ENCODE measurements at regions not wholly inside any gene's neighbourhood (a gene's known extent, or its start where the extent isn't known, plus 50 kb on each side); places are given as distances from the start of the nearest gene placed in this dataset.

DNA sequence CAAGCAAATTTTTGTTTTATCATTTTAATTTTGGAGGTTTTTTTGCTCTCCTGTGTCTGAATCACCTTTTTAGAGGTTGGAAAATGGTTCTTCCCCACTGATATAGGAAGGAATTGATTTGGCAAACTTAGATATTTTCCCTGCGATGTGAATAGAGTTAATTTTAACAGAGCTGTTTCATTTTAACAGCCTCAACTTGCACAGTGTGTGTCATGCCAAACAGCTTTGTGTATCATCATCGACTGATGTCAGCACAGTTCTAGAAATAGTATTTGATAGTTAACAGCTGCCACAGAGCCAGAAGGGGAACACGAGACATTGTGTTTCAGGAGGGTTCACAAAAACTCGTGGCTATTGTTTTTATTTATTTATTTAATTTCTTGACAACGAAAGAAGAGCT is 243.1 kb upstream of the FOXN3 start:
- DNase-seq, result no peak

DNA sequence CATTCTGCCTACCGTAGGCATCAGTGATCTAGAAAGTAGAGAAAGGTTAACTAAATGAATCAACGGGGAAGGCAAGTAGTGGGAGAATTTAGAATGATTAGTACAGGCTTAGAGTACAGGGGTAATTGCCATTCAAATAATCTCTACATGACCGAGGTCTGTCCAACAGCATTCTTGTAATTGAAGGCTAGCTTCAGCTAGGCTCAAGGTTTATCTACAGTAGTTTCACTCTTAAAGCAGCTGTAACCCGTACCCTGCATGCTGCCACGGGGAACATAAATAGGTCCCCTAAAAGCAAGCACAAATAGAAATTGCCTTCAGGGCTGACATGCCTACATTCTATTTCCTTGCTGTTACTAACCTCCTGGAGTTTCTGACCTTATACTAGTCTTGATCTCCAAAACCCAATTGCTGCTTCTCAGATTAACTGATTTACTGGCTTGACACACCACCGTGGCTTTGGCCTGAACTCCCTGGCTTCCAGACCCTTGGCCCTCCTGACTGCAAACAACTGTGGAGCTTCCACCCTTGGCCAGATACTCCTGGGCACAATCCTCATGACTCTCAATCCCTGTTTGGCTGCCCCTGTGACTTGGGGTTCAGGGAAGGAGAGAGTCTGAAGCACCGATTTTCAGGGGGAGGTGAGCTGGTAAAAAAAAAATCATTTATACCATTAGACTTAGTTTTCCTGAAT is 242.1 kb upstream of the FOXN3 start:
- no peak for DNase-seq

DNA sequence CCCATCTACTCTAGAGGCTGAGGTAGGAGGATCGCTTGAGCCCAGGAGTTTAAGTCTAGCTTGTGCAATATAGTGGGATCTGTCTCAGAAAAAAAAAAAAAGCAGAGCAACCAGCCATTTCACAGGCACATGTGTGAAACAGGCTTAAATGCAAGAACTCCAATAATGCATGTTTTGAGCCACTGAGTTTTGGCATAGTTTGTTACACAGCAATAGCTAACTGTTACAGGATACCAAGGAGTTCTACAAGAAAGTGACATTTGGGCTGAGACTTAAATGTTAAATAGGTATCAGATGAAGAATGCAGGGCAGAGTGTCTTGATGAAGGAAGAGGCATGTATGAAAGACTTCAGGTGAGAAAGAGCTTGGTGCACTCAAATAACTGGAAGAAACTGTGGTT is 240.0 kb upstream of the FOXN3 start:
- no peak for DNase-seq

DNA sequence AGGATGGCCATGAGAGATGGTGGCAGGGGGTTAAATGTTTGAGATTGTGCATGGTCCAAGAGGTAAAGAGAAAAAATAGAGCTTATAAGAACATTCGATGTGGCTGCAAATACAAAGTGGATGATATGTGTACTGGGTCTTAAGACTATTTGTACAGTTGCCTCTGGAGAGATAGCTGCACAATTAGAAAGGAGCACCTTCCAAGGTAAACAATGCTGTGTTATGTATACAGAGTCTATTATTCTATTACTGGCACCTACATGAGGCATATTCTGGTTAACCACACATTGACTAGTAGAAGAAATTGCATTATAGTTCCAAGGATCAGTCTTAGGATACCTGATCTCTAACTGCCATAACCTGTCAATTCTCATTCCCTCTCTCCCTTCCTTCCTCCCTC is 238.0 kb upstream of the FOXN3 start:
- DNase-seq, result no peak

DNA sequence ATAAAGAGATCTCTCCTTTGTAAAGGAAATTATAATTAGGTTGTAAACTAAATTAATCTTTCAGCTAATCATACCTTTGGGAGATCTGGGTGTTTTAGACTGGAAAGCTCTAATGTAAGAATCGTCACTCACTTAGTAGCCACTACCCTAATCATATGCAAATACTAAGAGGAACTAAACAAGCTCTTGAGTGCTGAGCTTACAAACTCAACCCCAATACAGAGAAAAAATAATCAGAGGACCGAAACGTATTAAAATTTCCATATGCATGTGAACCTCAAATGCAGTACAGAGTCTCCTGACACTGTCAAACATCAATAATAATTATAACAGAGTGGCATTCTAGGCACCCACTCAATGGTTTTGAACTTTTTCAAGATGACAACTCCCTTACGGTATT is 235.3 kb upstream of the FOXN3 start:
- DNase-seq, result no peak

DNA sequence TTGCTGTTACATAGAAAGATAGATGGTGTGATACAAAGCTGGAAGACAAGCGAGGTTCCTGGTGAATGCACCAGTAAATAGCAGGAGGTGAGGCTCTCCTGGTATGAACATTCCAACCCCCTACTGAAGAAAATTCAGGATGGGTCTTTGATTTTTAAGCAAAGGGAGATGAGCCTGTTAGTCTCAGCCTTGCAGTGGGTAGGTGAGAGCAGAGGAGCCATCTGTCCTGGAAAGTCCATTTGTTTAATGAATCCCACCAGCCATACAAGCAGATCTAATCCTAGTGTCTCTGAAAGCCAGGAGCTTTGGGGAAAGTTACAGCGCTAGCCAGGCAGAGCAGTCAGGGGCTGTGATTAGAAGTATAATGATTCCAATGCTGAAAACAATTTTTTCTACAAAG is 234.8 kb upstream of the FOXN3 start:
- no peak for DNase-seq

DNA sequence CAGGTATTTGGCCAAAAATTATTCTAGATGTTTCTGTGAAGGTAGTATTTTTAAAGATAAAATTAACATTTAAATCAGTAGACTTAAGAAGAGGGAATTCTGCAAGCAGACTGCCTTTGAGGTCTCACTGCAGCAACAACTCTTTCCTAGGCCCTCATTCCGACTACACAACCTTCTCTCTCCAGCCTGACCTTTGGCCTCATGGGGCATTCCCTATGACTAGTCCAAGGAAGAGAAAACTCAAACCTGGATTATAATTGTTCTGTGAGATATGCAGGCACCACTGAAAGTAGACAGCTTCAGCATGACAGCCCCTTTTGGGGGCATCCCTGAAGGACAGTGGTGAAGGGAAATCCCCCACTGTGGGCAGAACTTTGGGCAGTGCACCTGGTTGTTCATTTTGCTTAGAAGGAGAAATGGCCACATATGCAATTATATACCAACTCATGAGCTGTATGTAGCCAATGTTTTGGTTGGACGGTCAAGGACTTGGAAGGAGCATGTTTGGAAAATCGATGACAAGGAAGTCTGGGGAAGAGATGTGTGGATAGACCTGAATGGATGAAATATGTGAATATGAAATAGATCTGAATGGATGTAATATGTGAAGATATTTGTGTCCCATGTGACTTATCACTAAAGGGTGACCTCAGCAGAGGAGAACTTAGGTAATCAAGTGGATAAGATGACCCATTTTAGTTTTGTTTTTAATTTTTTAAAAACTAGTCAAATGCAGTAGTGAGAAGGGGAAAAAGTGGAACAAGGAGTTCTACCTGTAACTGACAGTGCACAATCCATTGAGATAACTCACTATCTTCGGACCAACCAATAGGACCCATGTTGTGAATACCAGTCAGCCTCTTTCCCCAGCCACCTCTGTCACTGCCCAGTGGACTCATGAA is 233.3 kb upstream of the FOXN3 start:
- DNase-seq, result no peak

DNA sequence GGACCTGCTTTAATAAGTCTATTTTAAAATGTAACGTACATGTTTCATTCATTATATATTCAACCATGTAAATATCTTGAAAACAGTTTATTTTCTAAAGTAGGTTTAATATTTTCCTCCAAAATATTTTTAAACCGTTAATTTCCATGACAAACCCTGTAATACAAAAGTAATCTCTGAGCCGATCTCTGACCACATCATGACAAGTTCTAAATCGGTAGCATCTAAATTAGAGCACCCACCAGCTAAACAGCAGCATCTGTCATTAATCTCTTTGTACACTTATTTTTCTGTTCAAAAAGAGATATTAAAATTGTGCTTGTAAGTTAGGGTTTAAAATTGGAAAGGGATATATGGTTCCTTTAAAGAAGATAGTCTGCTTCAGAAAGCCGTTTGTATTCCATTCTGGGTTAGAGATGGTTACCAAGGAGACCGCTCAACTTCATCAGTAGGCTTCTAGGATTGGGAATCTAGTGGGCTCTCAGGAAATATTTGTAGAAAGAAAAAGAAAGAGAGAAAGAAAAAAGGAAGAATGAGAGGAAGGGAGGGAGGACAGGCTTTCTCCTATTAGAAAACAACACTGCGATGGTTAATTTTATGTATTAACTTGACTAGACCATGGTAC is 232.5 kb upstream of the FOXN3 start:
- no peak for DNase-seq

DNA sequence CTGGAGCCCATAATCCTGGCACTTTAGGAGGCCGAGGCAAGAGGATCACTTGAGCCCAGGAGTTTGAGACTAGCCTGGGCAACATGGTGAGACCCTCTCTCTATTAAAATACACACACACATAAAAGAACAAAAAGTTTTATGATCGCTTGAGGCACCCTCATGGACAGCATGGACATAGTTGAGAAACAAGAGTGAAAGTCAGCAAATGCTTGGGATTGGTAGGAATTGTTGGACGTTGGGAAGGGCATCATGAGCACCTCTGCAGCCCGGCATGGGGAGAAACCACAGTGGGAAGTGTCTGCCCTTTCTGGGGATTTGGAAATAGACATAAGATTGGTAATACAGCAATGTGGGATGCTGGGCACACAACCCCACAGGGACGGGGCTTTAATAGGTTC is 231.9 kb upstream of the FOXN3 start:
- DNase-seq, result no peak

DNA sequence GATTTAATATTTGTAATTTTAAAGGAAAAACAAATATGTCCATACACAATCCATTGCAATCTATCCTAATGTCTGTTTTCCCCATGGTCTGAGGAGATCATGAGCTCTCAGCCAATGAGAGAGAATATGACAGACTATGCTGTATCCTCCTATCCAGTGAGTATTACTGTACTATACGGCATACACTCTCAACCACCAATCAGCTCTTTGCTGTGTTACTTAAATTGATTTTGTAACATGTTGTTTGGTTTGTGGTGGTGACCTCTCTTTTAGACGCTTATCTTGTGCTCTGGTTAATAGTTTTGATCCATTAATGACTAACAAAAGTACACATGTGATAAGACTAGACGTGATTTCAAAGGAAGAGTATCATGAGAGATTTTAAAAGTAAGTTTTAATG is 231.5 kb upstream of the FOXN3 start:
- DNase-seq, result no peak

DNA sequence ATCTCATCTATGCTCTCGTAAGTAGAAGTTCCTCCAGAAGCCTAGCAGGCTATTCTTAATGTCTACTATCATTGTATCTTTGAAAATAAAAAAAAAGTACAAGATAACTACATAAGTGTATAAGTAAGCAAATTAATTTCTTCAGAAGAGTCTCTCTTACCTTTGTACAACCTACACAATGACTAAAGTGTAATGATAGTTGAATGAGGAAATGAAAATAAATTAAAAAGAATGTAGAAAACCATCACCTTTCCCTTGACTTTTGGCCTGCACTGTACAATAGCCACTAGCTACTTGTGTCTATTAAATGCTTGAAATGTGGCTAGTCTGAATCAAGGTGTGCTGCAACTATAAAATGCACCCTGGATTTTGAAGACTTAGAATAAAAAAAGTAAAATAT is 229.9 kb upstream of the FOXN3 start:
- DNase-seq, result no peak

DNA sequence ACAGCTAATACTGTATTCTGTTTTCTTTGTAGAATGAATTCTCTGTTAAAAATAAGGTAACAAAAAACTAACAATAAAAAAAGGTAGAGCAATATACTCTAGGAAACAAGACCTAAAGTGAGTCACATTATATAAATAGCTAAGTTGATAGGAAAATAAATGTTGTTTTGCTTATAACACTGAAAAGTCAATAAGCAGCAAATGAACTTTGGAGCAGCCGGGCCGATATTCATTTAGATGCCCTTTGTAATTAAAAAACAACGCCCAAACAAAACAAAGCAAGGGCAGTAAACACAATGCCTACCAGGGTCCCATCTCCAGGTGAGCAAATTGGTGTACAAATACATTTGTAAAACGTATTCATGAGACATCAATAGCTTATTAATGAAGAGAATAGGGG is 227.6 kb upstream of the FOXN3 start:
- DNase-seq, result no peak

DNA sequence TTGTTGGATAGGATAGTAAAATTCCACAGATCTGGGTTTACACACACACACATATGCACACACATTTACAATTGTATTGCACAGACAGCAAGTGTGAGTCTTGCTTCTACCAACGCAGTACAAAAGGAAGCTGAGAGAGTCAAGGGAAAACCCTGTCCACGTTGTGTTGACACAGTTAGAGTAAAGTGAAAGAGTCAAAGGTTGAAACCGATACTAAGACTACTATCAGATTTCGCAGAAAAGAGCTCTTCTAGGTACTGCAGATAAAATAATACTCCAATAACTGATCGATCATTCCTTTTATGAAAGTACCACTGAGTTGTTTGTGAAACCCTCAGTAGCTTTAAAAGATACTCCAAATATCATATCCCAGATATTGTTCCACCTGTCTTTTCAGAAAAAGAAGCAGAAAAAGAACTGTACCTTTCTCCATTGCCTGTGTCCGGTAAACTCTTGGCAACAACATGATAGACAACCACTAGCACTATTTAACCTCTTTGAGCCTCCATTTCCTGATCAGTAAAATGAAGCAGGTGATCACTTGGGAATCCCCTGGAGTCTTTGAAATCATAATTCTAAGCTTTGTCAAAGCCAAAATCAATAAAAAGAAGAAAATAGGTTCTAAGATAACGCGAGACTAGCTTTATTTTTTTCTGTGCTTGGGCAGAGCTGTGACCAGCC is 224.6 kb upstream of the FOXN3 start:
- no peak for DNase-seq

DNA sequence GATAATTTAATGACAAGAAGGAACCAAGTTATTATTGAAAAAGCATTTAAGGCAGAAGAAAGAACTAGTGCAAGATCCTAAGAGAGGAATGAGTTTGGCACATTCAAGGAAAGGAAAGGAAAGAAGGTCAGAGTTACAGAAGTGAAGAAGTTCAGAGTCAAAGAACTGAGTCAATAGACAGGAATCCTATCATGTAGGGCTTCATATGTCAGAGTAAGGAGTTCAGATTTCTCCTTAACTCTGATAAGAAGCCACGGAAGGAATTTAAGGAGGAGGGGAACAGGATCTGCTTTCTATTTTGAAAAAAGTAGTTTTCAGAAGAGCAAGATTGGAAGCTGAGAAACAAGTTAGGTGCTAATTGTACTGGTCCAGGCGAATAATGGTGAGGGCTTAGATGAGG is 223.1 kb upstream of the FOXN3 start:
- no peak for DNase-seq

DNA sequence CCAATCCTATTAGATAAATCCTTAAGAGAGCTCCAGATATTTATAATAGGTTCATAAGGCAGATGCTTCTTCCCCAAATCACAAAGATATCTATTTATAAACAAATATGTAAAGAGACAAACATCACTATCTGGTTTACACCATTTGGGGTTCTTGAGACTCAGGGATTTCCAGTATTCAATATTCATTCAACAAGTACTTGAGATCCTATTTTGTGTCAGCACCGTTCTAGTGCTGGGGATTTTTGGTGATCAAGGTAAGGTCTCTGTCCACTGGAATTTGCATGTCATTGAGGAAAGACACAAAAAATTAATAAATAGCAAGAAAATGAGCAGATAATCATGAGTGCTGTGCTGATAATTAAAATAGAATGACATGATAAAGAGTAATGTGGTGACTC is 222.7 kb upstream of the FOXN3 start:
- no peak for DNase-seq

DNA sequence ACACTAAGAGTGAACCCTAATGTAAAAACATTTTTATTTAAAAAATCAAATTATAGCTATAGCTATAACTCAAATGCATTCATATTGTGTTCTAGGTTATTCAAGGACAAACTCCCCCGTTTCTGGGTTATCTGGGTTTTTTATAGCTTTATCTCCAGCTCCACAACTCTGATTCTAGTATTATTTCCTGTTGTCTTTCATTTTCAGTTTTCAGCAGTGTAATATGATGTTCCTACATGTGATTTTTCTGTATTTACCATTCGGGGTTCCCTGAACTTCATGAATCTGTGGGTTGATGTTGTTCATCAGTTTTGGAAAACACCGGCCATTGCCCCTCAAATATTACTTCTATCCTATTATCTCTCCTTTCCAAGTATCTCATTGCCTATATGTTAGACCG is 221.9 kb upstream of the FOXN3 start:
- DNase-seq, result no peak

DNA sequence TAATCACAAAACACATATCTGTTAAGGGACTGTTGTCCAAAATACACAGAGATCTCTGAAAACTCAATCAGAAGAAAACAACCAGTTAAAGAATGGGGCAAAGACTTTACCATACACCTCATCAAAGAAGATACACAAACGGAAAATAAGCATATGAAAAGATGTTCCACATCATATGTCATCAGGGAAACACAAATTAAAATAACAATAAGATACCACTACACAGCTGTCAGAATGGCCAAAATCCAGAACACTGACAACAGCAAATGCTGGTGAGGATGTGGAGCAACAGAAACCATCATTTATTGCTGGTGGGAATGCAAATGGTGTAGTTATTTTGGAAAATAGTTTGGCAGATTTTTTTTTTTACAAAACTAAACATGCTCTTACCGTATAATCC is 220.5 kb upstream of the FOXN3 start:
- DNase-seq, result no peak

DNA sequence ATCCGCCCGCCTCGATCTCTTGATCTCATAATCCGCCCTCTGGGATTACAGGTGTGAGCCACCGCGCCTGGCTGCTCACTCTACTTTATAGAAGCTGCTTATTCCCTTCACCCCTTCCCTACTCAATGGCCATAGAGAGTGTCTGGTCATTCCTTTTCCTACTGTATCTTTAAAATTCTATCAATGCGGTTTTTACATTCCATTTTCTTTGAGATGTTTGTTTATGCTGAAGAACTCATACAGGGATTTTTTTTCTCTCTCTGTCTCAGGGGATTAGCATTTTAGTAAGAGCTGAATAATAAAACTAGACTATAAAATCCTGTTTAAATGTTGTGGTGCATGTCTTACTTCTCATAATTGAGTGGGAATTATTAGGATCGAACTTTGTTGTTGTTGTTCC is 218.6 kb upstream of the FOXN3 start:
- no peak for DNase-seq

DNA sequence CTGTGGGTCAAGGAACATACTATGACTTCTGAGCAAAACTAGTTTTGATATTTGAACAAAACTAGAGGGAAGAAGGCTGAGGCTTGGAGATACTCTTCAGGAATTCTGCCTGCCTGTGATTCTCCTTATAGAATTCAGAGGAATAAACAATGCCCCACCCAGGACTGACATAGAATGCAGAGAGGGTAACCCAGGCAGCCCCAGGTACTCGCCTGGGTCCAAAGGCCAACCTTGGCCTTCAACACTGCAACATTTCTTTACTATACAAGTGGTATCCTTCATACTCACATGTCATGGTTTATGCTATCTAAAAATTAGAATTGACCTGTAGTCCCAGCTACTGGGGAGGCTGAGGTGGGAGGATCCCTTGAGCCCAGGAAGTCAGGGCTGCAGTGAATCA is 217.0 kb upstream of the FOXN3 start:
- DNase-seq, result no peak

DNA sequence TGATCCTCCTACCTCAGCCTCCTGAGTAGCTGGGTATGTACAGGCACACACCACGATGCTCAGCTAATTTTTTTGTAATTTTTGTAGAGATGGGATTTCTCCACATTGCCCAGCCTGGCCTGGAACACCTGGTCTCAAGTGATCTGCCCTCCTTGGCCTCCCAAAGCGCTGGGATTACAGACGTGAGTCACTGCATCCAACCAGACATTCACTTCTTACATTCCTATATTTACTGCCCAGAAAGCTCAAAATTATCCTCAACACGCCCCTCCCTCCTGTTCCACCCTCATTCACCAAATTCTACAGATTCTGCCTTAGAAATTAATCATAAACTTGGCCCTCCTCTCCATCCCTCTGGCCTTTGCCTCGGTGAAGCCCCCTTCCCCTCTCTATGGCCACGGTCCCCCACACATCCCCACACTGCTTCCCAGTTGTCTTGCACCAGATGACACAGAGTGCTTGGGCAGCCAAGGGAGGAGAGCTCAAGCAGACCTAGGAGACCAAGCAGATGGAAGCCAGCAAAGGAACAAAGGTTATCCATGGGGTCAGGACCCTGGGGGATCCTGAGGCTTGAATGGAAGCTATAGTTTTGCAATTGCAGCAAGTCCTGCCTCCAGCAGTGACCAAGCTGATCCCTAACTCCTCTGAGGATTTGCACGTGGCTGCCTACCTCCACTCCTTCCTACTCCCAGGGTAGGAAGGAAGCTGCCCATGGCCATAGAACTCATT is 213.2 kb upstream of the FOXN3 start:
- DNase-seq, result no peak

DNA sequence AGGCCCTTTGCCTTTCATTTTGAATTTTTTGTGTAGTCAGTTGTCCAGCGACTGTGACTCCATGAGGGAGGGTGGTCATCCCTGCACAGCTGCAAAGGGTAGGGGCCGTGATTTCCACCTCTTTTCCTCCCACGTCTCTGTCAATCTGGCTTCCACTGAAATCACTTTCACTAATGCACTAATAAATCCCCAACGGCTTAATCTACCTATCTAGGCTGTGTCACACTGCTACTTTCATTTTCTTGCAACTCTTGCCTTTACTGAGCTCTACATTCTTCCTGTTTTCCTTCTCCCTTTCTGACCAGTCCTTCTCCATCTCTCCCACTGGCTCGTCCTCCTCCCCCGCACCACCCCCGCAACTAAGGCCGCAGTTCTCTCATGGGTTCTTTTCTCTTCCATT is 212.3 kb upstream of the FOXN3 start:
- DNase-seq, result no peak

DNA sequence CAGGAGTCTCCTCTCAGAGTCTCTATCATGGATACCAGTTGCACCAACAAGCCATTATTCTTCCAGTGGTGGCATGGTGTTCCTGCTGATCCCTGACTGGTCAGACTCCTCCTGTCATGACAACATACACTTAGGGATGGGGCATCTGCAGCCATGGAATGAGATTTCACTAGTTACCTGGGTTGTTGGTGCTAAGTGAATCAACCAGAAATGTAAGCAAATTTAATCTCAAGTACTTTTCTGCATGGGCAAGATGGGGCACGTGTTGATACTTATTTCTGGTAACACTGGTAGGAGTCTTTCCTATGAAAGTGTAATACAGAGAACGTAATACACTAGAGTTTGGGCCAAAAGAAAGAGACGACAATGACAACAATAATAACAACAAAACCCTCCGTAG is 211.5 kb upstream of the FOXN3 start:
- DNase-seq, result no peak

DNA sequence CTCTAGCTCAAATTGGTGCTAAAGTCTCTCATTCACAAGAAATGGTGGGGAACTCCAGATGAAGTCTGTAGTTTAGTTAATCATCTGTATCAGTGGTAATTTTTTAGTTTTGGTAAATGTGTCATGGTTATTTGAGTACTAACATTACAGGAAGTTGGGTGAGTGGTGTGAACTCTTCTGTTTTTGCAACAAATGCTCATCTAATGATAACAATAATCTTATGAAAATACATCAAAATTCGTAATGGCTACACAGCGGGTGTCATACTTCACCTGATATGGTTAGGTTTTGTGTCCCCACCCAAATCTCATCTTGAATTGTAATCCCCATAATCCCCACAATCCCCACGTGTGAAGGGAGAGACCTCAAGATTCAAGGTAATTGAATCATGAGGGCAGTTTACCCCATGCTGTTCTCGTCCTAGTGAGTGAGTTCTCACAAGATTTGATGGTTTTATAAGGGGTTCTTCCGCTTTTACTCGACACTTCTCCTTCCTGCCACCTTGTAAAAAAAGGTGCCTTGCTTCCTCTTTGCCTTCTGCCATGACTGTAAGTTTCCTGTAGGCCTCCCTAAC is 209.3 kb upstream of the FOXN3 start:
- no peak for DNase-seq

Measured in activated CD8-positive, alpha-beta memory T cell treated with anti-CD3 and anti-CD28 coated beads, Interleukin-2, amount 50 U/mL, for 48 hours (primary cell).